GOT3 (cell line): ENCODE measurements at regions not wholly inside any gene's neighbourhood (a gene's known extent, or its start where the extent isn't known, plus 50 kb on each side); places are given as distances from the start of the nearest gene placed in this dataset.
"Not testable (repeated sequence)": the region's sequence is repeated elsewhere in the genome, so short reads cannot be mapped to it uniquely, and the experiment has no call there.

ENCODE experiments used
- DNase-seq: peaks from one replicate; lab custom pipeline; 2025; ENCODE audit warnings: mixed read lengths; lab: John Stamatoyannopoulos, UW

- DNase-seq: not testable (repeated sequence)
These were observed 111.4 kb downstream of the CCDC74A start for GRCh38 chr2:131639001-131639620.

DNA sequence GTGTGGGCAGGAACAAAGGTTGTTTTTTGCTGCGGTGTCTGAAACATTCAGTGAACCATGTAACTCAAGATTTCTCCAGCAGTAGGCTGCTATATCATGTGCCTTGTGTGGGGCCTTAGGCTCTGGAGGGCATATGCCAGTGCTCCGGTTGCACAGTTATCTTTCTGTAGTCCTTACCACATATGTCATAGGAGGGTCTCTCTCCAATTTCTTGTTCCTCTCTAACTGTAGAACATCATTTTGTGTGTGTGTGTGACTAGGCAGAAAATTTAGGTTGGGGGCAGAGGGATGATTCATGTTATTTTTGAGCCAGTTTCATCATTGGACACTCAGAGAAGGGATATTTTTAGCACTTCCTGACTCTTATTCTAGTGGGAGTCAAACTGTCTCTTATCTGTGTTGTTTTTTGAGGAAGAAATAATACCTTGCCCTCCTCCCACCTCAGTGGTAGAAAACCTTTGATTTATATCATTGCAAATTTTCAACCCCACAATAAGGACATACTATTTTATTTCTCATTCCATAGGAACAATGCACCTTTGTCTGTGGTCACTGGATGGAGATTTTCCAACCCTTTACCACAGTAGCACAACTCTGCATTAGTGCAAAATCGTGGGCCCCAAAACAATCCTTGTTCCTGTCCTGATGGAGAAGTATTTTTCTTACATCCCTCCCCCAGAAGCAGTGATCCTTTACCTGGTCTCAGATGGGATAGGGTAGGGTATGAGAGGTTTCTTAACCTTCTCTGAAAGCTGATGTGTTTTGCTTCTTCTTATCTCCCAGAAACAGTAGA, 113.9 kb downstream of the CCDC74A start:
- DNase-seq: no peak

DNA sequence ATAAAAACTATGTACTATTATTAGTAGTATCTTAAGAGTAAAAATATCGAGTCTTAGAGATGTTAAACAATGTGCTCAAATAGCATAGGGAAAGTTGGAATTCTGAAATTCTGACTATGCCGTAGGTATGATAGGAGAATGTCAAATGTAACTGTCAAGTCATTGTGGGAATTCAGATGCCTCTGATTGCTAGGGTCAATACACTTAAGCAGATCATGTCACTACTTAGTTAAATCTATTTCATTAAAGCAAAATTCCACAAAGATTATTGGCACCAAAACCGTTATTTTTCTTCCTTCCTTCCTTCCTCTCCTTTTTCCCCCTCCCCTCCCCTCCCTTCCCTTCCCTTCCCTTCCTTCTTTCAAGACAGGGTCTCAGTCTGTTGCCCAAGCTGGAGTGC, 115.5 kb downstream of the CCDC74A start:
- not testable (repeated sequence) for DNase-seq

- no peak for DNase-seq
These were observed 117.6 kb downstream of the CCDC74A start for GRCh38 chr2:131645177-131645765.

DNA sequence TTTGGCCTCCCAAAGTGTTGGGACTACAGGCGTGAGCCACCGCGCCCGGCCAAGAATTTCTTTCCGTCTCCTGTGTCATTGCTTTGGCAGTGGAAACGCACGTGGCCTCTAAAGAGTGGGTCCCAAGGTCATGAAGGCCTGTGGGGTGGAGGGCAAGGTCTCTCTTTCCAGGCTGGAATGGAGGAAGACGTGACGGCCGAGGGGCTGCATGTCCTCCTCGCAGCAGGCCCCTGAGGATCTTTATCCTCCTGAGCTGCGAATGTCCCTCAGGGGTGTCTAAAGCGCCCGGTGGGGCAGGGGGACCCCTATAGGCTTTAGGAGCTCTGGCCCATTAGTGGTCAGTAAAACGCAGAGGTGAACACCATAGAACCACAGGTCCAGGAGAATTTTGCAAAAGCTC, 118.5 kb downstream of the CCDC74A start:
- DNase-seq: not testable (repeated sequence)

- DNase-seq: no peak
These were observed 119.1 kb downstream of the CCDC74A start for GRCh38 chr2:131646669-131647297.

GRCh38 chr2:131648565-131648964, 120.9 kb downstream of the CCDC74A start:
- not testable (repeated sequence) for DNase-seq

GRCh38 chr2:131652246-131652645, 124.6 kb downstream of the CCDC74A start:
- DNase-seq: not testable (repeated sequence)

DNA sequence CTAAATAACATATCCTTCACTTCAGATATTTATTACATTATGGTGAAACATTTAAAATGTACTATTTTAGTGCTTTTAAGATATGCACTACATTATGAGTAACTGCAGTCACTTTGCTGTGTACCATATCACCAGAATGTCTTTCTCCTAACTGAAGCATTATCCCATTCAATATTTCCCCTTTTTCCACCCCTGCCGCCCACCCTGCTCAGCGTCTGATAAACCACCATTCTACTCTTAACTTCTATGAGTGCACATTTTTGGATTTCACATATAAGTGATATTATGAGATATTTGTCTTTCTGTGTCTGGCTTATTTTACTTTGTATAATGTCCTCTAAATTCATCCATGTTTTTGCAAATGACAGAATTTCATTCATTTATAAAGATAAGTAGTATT, 126.4 kb downstream of the CCDC74A start:
- not testable (repeated sequence) for DNase-seq

DNA sequence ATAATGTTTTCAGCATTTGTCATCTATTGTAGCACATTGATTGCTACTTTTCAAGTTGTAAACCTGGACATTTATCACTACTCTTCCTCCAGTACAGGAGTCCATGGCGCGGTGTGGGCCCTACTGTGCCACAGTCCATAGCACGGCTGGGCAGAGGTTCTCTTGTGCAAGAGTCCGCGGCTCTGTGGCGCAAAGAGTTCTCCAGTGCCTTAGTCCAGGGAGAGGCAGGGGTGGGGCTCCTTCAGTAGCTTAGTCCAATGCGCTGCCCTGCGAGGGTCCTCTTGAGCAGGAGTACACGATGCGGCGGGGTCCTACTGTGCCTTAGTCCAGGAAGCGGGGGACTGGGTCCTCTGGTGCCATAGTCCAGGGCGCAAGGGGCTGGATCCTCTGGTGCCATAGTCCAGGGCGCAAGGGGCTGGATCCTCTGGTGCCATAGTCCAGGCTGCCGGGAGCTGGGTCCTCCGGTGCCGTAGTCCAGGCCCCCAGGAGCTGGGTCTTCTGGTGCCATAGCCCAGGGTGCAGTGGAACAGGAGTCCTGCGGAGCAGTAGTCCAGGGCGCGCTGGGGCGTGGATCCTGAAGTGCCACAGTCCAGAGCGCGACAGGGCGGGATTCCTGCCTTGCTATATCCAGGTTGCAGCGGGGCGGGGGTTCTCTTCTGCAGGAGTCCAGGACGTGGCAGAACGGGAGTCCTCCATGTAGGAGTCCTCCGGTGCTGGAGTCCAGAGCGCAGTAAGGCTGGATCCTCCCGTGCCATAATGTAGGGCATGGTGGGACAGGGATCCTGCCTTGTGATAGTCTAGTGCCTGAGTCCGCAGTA, 129.3 kb downstream of the CCDC74A start:
- no peak for DNase-seq

DNA sequence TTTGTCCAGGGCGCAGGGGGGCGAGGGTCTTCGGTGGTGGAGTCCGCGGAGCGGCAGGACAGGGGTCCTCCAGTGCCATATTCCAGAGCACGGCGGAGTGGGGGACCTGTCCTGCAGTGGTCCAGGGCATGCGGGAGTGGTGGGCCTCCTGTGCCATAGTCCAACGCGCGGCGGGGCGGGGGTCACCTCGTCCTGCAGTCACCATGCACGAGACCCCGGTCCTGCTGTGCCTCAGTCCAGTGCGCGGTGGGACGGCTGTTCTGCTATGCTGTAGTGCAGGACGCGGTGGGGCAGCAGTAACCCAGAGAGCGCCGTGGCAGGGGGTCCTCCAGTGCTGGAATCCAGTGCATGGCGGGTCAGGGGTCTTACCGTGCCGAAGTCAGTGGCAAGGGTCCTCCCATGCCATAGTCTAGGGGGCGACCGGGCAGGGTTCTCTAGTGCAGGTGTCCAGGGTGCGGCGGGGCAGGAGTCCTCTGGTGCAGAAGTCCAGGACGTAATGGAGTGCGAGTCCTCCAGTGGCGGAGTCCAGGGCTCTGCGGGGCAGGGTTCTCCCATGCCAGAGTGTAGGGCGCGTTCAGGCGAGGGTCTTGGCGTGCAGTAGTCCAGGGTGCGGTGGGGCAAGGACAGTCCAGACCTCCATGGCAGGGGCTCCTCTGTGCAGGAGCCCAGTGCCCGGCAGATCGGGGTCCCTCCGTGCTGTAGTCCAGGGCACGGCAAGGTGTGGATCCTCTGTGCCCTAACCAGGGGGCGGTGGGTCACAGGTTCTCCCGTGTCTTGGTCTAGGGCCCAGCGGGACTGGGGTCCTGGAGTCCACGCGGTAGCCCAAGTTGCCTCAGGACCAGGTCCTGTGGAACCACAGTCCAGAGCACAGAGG, 130.4 kb downstream of the CCDC74A start:
- DNase-seq: no peak

DNA sequence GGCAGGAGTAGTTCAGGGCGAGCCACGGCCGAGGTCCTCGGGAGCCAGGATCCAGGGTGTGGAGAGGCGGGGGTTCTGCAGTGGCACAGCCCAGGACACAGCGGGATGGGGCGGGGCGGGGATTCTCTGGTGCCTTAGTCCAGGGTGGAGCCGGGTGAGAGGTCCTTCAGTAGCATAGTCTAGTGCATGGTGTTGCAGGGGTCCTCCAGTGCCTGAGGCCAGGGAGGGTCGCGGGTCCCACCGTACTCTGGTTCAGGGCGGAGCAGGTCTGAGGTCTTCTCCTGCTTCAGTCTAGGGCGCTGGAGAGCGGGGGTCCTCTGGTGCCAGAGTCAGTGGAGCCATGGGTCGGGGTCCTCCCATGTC, 131.1 kb downstream of the CCDC74A start:
- DNase-seq: no peak

DNA sequence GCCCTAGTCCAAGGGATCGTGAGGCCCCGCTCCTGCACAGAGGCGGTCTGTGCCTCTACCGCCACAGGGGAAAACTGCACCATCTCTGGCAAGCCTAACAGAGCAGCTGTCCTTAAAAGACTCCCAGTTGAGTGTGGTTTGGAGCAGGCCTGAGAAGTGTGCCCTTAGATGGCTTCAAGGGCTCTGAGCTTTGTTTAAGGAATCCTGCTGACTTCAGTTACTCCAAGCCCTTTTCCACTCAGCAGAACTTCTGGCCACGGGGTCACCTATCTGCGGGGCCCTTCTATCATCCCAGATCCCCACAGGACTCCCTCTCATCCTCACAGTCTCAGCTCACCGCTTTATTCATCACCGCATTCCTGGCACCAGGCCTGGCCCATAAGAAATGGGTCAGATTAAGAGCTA, 131.5 kb downstream of the CCDC74A start:
- no peak for DNase-seq

DNA sequence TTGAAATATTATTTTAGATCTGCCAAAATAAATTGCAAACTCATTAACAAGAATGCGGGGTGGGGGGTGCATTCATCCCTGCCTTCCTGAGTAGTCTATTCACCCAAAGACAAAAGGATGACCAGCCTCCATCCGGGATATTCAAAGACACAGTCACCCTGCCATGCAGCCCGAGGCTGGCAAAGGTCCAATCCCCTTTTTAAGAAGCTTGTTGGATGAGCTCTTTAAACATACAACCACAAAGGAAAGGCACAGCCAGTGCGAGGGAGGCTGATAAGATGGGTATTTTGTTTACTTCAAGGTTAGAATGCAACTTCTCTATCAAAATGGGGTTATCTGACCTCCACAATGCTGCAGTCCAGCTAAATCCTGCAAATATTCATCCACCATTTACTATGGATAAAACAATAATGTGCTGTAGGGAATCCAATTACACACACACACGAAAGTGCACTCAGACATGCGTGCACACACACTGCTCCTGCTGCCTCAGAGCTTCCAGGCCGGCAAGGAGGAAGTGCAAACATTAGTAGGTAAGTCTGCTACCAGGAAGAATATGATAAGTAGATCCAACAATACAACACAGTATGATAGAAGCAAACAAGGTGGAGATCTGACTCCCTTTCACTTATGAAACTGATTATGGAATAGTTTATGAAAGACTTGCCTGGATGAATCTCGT, 133.6 kb downstream of the CCDC74A start:
- not testable (repeated sequence) for DNase-seq

GRCh38 chr2:131661884-131662535, 134.3 kb downstream of the CCDC74A start:
- not testable (repeated sequence) for DNase-seq

DNA sequence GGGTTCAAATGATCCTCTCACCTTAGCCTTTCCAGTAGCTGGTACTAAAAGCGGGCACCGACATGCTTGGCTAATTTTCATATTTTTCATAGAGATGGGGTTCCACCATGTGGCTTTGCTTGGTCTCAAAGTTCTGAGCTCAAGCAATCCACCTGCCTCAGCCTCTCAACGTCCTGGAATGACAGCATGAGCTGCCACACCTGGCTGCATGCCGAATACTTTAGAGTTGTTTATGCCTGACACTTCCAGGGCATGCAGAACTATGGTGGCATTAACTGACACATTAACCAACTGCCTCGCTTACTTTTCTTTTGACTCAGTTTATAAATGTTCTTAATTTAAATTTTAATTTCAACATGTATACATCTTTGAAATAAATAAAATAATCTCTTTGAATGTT, 135.8 kb downstream of the CCDC74A start:
- DNase-seq: not testable (repeated sequence)

DNA sequence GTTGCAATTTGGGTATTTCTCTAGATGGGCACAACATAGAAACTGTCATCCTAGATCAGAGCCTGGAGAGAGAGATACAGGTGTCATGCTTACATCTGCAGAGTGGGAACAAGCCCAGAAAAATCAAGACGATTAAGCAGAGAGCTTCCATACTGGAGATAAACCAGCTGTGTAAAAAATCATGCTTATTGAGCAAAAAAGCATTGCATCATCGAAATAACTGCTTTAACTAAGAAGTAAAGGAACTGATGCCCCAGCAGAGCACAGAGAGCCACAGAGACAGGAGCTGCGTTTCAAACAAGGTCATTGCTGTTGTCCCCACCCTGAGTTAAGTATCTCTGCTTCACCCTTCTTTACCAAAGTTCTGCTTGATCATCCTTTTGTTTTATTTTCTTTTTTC, 138.0 kb downstream of the CCDC74A start:
- DNase-seq: not testable (repeated sequence)

DNA sequence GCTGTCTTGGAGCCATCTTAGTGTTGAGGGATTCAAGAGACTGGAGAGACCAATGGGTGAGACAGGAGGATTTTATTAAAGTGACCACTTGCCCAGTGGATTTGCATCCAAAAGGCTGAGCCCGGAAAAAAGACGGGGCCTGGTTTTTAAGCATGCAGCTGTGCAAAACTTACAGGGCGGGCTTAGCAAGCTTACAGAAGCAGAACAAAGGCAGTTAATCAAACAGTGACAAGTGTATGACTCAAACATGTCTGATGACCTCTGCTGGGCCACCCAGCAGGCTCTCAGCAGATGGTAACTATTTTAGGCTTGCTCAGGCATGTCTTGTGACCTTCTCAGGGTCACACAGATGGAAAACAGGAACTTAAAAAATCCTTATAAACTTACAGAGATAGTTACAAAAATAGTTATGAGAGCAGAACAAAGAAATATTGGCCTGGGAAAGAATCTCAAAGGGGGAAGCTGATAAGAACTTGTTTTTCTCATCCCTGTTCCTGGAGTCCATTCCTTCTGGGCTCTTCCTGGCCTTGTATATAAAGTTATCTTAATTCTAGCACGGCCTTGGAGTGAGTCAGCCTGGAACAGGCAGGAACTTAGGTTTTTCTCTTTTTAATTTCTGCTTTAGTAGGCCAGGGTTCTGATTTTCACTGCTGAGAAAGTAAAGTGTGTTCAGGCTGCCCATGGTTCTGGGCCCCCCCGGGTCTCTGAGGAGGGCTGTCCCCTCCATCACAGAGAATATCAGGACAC, 141.3 kb downstream of the CCDC74A start:
- DNase-seq: not testable (repeated sequence)
